Karpas-422 (cell line): ENCODE measurements at regions not wholly inside any gene's neighbourhood (a gene's known extent, or its start where the extent isn't known, plus 50 kb on each side); places are given as distances from the start of the nearest gene placed in this dataset.

Source experiments
- DNase-seq: peaks from one replicate; pipeline ENCODE4 v3.0.0-alpha.2; 2015
- H2AFZ ChIP-seq: fragments of 200-600 bp; sonication (generic); 2 replicates; pipeline ENCODE4 v1.6.1; 2014; ENCODE audit warnings: antibody characterized with exemption, low read length, mixed read lengths
- H3K27ac ChIP-seq: fragments of 200-600 bp; sonication (generic); 2 replicates; pipeline ENCODE4 v1.5.1; 2014; ENCODE audit warnings: mild to moderate bottlenecking, low read length, moderate library complexity
- H3K27me3 ChIP-seq: fragments of 200-600 bp; sonication (generic); 2 replicates; pipeline ENCODE4 v1.6.1; 2014; ENCODE audit warnings: low read length, mixed read lengths
- H3K36me3 ChIP-seq: fragments of 200-600 bp; sonication (generic); 2 replicates; pipeline ENCODE4 v1.6.1; 2014; ENCODE audit warnings: low read length, mixed read lengths; ENCODE audit not compliant: insufficient read depth
- H3K4me1 ChIP-seq: fragments of 200-600 bp; sonication (generic); 2 replicates; pipeline ENCODE4 v1.6.1; 2014; ENCODE audit warnings: mild to moderate bottlenecking, low read length, mixed read lengths
- H3K4me2 ChIP-seq: fragments of 200-600 bp; sonication (generic); 2 replicates; pipeline ENCODE4 v1.6.1; 2014; ENCODE audit warnings: low read length, low read depth, mild to moderate bottlenecking; ENCODE audit not compliant: poor library complexity, severe bottlenecking
- H3K4me3 ChIP-seq: fragments of 200-600 bp; sonication (generic); 2 replicates; pipeline ENCODE4 v1.5.1; 2014; ENCODE audit warnings: mild to moderate bottlenecking, antibody characterized with exemption, low read length, mixed read lengths
- H3K79me2 ChIP-seq: fragments of 200-600 bp; sonication (generic); 2 replicates; pipeline ENCODE4 v1.6.1; 2014; ENCODE audit warnings: mild to moderate bottlenecking, low read length, mixed read lengths
- H3K9ac ChIP-seq: fragments of 200-600 bp; sonication (generic); 2 replicates; pipeline ENCODE4 v1.6.0; 2014; ENCODE audit warnings: low read length
- H3K9me2 ChIP-seq: fragments of 200-600 bp; sonication (generic), shearing (Covaris generic); replicated peaks from 2 replicates; pipeline ENCODE4 v1.6.0; 2014; ENCODE audit warnings: mild to moderate bottlenecking, low read length, moderate library complexity; ENCODE audit not compliant: insufficient read depth
- H3K9me3 ChIP-seq: fragments of 300-700, 200-600 bp; sonication (generic); 2 replicates; pipeline ENCODE4 v1.6.1; 2014; ENCODE audit warnings: low read length, mixed read lengths
- H4K20me1 ChIP-seq: fragments of 200-600 bp; sonication (generic); 2 replicates; pipeline ENCODE4 v1.6.1; 2014; ENCODE audit warnings: mild to moderate bottlenecking, antibody characterized with exemption, low read length, low read depth; ENCODE audit not compliant: insufficient read depth

DNA sequence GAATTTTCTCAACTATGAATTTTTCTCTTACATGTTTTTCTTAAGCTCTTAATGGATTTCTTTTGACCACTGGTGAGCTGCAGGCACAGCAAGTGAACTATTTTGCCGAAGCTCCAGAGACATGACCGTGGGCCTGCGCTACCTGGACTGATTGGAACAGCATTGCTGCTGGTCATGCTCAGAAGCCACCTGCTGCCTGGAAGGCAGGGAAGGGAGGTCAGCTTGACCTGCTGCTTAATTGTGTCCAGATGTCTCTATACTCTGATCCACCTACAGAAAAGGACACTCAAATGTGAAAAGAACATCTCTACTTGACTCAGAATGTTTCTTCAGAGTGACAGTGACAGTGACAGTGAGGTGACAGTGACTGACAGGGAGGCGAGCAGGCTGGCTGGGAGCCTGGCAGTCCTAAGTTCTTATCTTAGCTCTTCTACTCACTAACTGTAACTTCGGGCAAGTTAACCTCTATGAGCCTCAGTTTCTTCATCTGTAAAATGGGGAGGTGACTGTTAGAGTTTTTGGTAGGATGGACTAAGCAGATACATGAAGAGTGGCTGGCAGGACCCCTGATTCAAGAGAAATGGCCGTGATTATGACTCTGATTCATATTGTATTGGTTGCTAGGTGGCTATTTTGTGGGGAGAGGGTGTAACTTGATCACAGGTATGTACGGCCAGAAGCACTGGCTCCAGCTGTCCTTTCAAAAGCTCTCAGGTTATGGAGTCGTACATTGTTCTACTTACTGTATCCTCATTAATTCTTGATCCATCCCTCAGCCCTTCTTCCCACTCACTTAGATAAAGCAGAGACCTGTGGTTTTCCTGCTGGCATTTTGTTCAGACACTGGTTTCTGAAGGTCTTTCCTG, 54.8 kb upstream of the DLG1 start:
- H3K36me3 ChIP-seq = no peaks in the 10 kb centered on the region
- no peaks in the 10 kb centered on the region for H3K27me3 ChIP-seq
- H3K9me2 ChIP-seq = no peaks in the 10 kb centered on the region
- H4K20me1 ChIP-seq = no peaks in the 10 kb centered on the region
- DNase-seq = no peak
- no peak overlapping the region for H3K27ac ChIP-seq
- no peaks in the 10 kb centered on the region for H3K9me3 ChIP-seq
- no peak overlapping the region for H3K4me2 ChIP-seq
- no peak overlapping the region for H2AFZ ChIP-seq
- no peaks in the 10 kb centered on the region; the same call in 1 of the 2 replicates for H3K4me1 ChIP-seq
- H3K79me2 ChIP-seq = no peaks in the 10 kb centered on the region
- H3K4me3 ChIP-seq = no peak overlapping the region
- no peak overlapping the region for H3K9ac ChIP-seq

DNA sequence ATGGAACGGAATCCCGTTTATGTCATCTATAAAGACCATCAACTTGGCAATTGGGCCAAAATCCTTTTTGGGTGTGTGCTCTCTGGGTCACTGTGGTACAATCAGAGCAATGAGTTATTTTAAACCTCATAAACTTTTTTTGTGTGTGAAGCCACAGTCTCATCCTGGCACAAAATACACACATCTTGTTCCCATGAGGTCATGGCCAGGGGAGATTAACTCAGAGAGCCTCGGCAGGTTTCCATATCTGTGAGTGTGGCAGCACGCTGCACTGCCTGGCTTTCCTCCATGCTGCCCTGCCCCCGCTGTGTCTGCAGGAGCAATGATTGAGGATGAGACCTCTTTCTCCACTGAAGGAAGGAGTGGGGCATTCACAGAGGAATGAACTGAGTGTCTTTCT, 54.0 kb upstream of the DLG1 start:
- Histone ChIP-seq H3K36me3 (no peaks in the 10 kb centered on the region), H3K4me2 (no peak overlapping the region), H2AFZ (no peak overlapping the region), H3K4me1 (no peaks in the 10 kb centered on the region; the same call in 1 of the 2 replicates), H3K27me3 (no peaks in the 10 kb centered on the region), H4K20me1 (no peaks in the 10 kb centered on the region), H3K9me2 (no peaks in the 10 kb centered on the region), H3K9me3 (no peaks in the 10 kb centered on the region), H3K79me2 (no peaks in the 10 kb centered on the region), H3K27ac (no peak overlapping the region), H3K4me3 (no peak overlapping the region), H3K9ac (no peak overlapping the region)
- DNase-seq = no peak

DNA sequence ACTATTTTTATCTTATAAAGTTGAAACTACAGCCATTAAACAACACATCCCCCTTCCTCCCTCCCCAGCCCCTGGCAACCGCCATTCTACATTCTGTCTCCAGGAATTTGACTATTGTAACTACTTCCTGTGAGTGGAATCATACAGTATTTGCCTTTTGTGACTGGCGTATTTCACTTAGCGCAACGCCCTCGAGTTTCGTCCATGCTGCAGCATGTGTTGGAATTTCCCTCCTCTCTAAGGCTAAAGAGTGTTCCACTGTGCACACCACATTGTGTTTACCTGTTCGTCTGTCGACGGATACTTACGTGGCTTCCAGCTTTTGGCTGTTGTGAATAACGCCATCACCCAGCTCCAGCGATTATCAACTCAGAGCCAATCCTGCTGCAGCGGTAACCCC, 52.0 kb upstream of the DLG1 start:
- no peak for DNase-seq
- no peaks in the 10 kb centered on the region for H4K20me1 ChIP-seq
- H3K4me2 ChIP-seq = no peak overlapping the region
- no peaks in the 10 kb centered on the region for H3K9me3 ChIP-seq
- H3K27ac ChIP-seq = no peak overlapping the region
- H3K79me2 ChIP-seq = no peaks in the 10 kb centered on the region
- H3K36me3 ChIP-seq = no peaks in the 10 kb centered on the region
- H2AFZ ChIP-seq = no peak overlapping the region
- no peaks in the 10 kb centered on the region for H3K9me2 ChIP-seq
- H3K4me1 ChIP-seq = no peaks in the 10 kb centered on the region
- H3K27me3 ChIP-seq = no peaks in the 10 kb centered on the region
- no peak overlapping the region for H3K9ac ChIP-seq
- H3K4me3 ChIP-seq = no peak overlapping the region

DNA sequence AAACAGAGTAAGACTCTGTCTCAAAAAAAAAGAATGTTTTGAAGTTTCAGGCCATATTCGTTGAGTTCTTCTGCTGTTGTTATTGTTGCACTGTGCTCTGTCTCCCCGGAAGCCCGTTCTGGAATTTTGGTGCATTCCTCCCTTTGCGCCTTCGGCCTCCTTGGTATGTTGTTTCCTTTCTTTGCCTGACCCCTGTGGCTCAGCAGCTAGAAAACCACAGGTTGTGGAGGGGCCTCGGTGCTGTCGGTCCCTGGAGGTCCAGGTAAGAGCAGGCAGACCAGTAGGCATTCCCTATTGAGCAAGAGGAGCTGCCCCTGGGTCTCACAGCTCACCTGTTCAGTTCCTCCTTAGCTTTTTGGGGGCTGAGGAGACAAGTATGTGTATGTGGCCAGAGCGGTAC, 51.0 kb upstream of the DLG1 start:
- no peak for DNase-seq
- Histone ChIP-seq H3K27ac (no peak overlapping the region), H2AFZ (no peak overlapping the region), H3K36me3 (no peaks in the 10 kb centered on the region), H3K27me3 (no peaks in the 10 kb centered on the region; the same call in 1 of the 2 replicates), H3K4me3 (no peak overlapping the region), H3K9me3 (no peaks in the 10 kb centered on the region), H3K4me1 (no peaks in the 10 kb centered on the region), H3K9me2 (no peaks in the 10 kb centered on the region), H3K4me2 (no peak overlapping the region), H3K9ac (no peak overlapping the region), H4K20me1 (no peaks in the 10 kb centered on the region), H3K79me2 (no peaks in the 10 kb centered on the region)
